ENCODE measurements at regions not wholly inside any gene's neighbourhood (a gene's known extent, or its start where the extent isn't known, plus 50 kb on each side); places are given as distances from the start of the nearest gene placed in this dataset.

- no peak for DNase-seq
Measured at GRCh38 chr11:42055606-42056005, 596.2 kb upstream of the LRRC4C start.

DNA sequence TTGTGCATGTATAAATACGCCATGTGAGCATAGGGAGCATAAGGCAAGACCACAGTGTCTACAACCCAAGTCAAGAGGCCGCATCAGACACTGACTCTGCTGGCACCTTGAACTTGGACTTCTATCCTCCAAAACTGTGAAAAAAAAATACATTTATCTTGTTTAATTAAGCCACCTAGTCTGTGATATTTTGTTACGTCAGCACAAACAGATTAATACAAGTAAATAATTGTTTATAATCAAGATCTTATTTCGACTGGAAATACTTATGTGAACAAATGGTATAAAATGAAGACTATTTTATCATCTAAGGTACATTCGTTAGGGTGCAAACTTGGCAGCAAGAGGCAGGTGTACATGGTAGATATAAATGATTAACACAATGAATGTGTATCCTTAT is 599.3 kb upstream of the LRRC4C start:
- no peak for DNase-seq

DNA sequence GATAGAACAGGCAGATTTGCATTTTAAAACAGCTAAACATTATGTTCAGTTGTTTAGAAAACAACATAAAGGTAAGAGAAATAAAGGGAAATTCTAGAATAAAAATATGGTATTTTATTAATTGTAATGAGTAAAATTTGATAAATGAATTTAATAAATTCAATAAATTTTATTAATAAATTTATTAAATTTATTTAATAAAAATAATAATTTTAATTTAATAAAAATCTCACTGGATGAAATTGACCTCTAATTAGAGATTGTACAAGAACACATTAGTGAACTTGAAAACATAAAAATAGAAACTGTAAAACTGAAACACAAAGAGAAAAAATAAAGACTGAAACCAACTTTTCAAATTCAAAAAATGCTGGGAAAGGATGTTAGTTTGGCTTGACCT is 605.7 kb upstream of the LRRC4C start:
- DNase-seq: no peak

- no peak for DNase-seq
Measured at GRCh38 chr11:42066113-42066512, 606.7 kb upstream of the LRRC4C start.

DNA sequence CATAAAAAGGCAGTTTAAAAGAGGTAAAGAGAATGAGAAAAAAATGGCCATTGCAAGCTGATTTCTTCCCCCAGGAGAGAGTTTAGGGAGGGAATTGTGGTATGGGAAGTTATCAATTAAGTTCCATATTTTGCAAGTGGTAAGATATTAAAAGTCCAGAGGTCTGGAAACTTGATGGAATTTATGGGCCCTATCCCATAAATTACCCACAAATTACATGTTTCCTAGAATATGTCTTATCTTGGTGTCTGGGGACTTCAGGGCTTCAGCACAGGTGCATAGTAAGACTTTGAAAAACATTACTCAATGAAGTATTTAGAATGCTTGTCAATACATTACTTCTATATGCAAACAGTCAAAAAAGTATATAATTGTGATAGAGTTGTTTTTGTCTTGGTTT is 614.9 kb upstream of the LRRC4C start:
- no peak for DNase-seq

- no peak for DNase-seq
Measured at GRCh38 chr11:42075180-42075579, 615.7 kb upstream of the LRRC4C start.

GRCh38 chr11:42077794-42078193 is 618.3 kb upstream of the LRRC4C start:
- DNase-seq: no peak

- no peak for DNase-seq
Measured at GRCh38 chr11:42085736-42086135, 626.3 kb upstream of the LRRC4C start.

DNA sequence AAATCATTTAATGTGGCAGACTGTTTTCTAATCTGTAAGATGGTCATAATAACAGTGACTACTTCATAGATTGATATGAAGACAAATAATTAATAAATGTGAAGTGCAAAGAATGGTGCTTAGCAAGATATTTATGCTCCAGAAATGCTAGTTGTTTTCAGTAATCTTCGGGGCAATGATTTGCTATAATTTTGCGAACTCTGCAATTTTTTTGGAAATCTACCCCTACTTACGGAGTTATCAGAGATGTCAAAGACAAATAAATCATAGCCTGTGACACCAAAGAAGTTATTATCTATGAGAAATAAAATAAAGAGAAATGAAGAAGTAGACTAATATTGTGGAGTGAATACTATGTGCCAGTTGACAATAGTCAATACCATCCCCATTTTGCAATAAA is 634.1 kb upstream of the LRRC4C start:
- DNase-seq: no peak

- DNase-seq: no peak
Measured at GRCh38 chr11:42098075-42098474, 638.6 kb upstream of the LRRC4C start.

DNA sequence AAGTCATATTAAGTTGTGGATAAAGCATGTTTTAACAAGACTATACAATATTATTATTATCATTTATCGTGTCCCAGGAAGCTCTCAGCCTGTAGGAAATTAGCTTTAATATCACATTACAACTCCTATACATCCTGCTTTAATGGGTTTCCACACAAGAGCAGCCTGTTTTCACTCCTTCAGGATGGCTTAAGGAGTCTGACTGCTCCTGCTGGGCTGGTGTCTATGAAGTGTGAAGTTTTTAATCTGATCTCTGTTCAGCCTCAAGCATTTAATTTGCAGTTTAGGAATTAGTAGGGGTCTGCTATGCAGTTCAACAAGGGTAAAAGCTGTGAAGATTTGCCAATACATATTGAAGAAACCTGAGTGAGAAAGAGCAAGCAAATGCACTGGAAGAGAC is 653.4 kb upstream of the LRRC4C start:
- no peak for DNase-seq

- DNase-seq: no peak
Measured at GRCh38 chr11:42114927-42115326, 655.5 kb upstream of the LRRC4C start.

DNA sequence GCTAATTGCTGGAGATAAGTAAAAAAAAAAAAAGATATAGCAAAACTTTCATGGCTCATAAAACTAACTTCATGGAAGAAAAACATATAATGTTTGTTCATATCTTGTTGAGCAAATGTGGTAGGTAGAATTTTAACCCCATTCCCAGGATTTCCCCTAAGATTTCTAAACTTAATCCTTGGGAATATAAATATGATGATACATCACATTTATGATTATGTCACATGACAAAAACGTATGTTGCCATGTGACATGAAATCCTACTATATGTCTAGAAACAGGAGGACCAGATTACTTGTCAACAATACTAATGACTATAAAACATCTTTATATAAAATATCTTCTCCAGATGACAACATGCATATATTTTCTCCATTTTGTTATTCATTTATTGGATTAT is 679.0 kb upstream of the LRRC4C start:
- no peak for DNase-seq

- no peak for DNase-seq
Measured at GRCh38 chr11:42145311-42145710, 685.9 kb upstream of the LRRC4C start.

- no peak for DNase-seq
Measured at GRCh38 chr11:42161886-42162285, 702.4 kb upstream of the LRRC4C start.

- no peak for DNase-seq
Measured at GRCh38 chr11:42169191-42169590, 709.7 kb upstream of the LRRC4C start.

- DNase-seq: no peak
Measured at GRCh38 chr11:42170601-42171000, 711.1 kb upstream of the LRRC4C start.

GRCh38 chr11:42171046-42171445 is 711.6 kb upstream of the LRRC4C start:
- DNase-seq: no peak

DNA sequence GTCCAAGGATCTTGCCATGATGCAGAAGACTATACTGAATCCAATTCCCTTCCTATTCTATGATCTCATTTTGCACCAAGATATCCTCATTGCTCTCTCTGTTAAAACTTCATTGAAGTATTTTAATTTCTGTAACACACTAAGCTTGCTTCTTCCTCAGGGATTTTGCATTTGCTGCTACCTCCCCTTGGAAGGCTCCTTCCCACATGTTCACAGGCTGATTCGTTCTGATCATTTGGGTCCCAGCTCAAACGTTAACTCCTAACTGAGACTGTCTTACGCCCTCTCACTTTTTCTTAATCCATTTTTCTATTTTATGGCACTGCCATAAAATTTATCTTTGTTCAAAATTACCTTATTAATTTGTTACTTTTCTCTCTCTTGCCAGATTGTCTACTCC is 713.0 kb upstream of the LRRC4C start:
- DNase-seq: no peak

GRCh38 chr11:42175203-42175602 is 715.8 kb upstream of the LRRC4C start:
- DNase-seq: no peak

GRCh38 chr11:42179216-42179615 is 719.8 kb upstream of the LRRC4C start:
- no peak for DNase-seq

GRCh38 chr11:42195289-42196013 is 736.0 kb upstream of the LRRC4C start:
- DNase-seq: no peak

DNA sequence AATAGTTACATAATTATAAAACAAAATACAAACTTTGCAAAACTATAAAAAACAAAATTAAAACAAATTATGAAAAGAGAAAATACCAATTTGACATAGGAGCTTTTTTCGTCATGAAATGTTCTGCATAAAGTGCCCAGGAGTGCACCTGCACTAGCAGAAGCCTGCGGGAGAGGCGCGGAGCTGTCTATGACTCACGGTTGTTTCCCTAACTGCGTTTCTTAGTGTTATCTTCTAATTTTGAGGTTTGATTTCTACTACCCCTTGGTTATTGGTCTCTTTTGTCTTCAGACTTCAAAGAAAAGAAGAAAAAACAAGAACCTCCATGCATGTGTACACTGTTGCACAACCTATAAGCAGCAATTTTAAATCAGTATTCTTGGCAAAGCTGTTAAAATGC is 740.9 kb upstream of the LRRC4C start:
- DNase-seq: no peak

DNA sequence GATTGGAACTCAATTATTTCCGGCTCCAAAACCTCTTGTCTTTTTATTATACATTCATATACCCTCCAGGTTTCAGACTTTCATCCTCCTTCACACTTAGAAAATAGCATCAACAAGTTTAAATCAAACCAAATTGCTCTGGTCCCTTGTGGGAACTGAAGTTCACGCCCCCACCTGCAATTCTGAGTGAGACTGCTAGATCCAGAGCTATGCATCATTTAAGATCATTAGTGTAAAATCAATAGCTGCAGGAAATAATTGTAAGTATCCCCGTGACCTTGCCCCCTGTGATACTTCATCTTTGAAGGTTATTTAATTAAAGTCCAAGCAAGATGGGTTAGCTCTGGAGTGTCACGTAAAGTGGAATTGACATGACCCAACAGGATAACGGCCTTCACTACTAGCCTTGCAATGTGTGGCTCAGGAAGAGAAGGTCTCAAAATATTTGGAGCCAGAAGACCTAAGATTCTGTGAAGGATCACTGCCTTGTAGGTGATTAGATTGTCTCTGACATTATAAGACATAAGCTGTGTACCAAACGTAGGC is 742.2 kb upstream of the LRRC4C start:
- no peak for DNase-seq

GRCh38 chr11:42205518-42205917 is 746.1 kb upstream of the LRRC4C start:
- peak; percentile 17 for DNase-seq
